Fibroblast of lung (primary cell): ENCODE measurements at regions not wholly inside any gene's neighbourhood (a gene's known extent, or its start where the extent isn't known, plus 50 kb on each side); places are given as distances from the start of the nearest gene placed in this dataset.

Source experiments
- EZH2 ChIP-seq: IDR thresholded peaks from 2 replicates; pipeline ENCODE4 v1.5.1; 2012; ENCODE audit warnings: low read length, control low read depth, mild to moderate bottlenecking; ENCODE audit errors: missing control alignments
- TF ChIP-seq, protein P1 (sequence below), 2 donors: IDR thresholded peaks in 1 of 2; conservative IDR thresholded peaks in 1 of 2; 1 replicate in 1 of 2; 2 replicates in 1 of 2; pipeline ENCODE4 v1.5.1; 2011 to 2012; ENCODE audit warnings: low read length in 2 of 2, control low read depth in 1 of 2, inconsistent platforms in 1 of 2, low read depth in 1 of 2, mild to moderate bottlenecking in 1 of 2

DNA sequence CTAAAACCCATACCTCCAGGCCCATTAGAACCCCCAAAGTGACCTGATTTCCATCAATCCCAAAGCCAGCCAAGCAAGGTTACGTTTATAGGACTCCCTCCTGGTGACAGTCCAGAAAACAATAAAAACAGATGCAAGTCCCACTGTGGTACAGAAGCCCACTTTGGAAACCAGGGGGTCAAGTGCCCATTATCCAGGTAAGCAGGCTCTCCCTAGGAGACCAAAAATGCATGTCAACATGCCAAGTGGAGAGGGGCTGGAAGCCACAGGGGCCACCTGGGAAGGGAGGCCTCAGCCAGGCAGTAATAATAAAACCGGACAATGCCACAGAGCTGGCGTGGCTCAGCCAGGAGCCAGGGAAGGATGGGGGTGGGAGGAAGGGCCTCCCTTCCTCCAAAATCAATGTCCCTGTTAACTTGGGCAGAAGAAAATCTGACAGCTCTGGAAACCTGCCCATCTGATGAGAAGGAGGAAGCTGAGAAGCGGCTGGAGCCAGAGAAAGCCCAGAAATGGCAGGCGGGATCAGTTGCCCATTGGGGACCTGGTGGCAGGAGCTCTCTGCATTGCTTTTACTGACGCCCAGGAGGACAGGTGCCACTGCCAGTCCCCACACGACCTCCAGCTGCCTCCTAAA, 160.4 kb downstream of the ZIC5 start:
- TF ChIP-seq, protein P1, sequence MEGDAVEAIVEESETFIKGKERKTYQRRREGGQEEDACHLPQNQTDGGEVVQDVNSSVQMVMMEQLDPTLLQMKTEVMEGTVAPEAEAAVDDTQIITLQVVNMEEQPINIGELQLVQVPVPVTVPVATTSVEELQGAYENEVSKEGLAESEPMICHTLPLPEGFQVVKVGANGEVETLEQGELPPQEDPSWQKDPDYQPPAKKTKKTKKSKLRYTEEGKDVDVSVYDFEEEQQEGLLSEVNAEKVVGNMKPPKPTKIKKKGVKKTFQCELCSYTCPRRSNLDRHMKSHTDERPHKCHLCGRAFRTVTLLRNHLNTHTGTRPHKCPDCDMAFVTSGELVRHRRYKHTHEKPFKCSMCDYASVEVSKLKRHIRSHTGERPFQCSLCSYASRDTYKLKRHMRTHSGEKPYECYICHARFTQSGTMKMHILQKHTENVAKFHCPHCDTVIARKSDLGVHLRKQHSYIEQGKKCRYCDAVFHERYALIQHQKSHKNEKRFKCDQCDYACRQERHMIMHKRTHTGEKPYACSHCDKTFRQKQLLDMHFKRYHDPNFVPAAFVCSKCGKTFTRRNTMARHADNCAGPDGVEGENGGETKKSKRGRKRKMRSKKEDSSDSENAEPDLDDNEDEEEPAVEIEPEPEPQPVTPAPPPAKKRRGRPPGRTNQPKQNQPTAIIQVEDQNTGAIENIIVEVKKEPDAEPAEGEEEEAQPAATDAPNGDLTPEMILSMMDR (conservative IDR thresholded peaks at IDR 0.05 in 1 of 2, IDR thresholded peaks at IDR 0.05 in 1 of 2; ENCODE audit: low read depth in 1 of 2, low read length in 2 of 2), result no peak
- TF ChIP-seq EZH2, result no peak
